B cell (primary cell): ENCODE measurements at regions not wholly inside any gene's neighbourhood (a gene's known extent, or its start where the extent isn't known, plus 50 kb on each side); places are given as distances from the start of the nearest gene placed in this dataset.

Source experiments
- ATAC-seq: fragments of 200-7000 bp; cut with Tn5 transposase; one replicate; pipeline ENCODE4 v1.10.0; 2021; ENCODE audit warnings: low read depth, mild to moderate bottlenecking, moderate number of reproducible peaks, moderate library complexity
- CTCF ChIA-PET: fragments of 350-600 bp; sonication (Branson Sonifier 250); formaldehyde crosslinking; loops from one replicate; lab custom pipeline; 2021; ENCODE audit warnings: antibody characterized with exemption, inconsistent platforms; lab: Charles Lee
- POLR2A ChIA-PET: fragments of 350-600 bp; sonication (Branson Sonifier 250); formaldehyde crosslinking; loops from one replicate; lab custom pipeline; 2021; ENCODE audit warnings: antibody characterized with exemption; lab: Charles Lee
- DNase-seq: peaks from one replicate; pipeline ENCODE4 v3.0.0; 2013
- H2AFZ ChIP-seq: 2 replicates; pipeline ENCODE4 v1.6.1; 2012; ENCODE audit warnings: mild to moderate bottlenecking, low read depth, low read length; ENCODE audit not compliant: insufficient read depth, poor library complexity, severe bottlenecking
- H3K27ac ChIP-seq, 2 donors: 1 replicate in 1 of 2; 2 replicates in 1 of 2; pipeline ENCODE4 v1.5.1; 2012 to 2013; ENCODE audit warnings: low read length in 2 of 2, mild to moderate bottlenecking in 2 of 2, moderate library complexity in 1 of 2
- H3K27me3 ChIP-seq, 4 experiments: fragments of 200-600 bp in 1 of 4; sonication (generic) in 1 of 4; replicated peaks in 1 of 4; 1 replicate in 2 of 4; 2 replicates in 2 of 4; pipeline versions ENCODE4 v1.6.1 to v1.7.0; 2013 to 2016; ENCODE audit warnings: low read length in 3 of 4, mild to moderate bottlenecking in 2 of 4, mixed read lengths in 1 of 4, moderate library complexity in 1 of 4; ENCODE audit not compliant: insufficient read depth in 4 of 4, control insufficient read depth in 3 of 4; ENCODE audit errors: control extremely low read depth in 1 of 4
- H3K36me3 ChIP-seq, 2 experiments: replicated peaks in 1 of 2; 1 replicate in 1 of 2; 2 replicates in 1 of 2; pipeline versions ENCODE4 v1.6.1 to v1.7.1; 2013; ENCODE audit warnings: low read length in 1 of 2; ENCODE audit not compliant: insufficient read depth in 2 of 2, control insufficient read depth in 1 of 2; ENCODE audit errors: control extremely low read depth in 1 of 2, extremely low read depth in 1 of 2
- H3K4me1 ChIP-seq, 2 donors: fragments of 200-600 bp in 1 of 2; sonication (generic) in 1 of 2; 1 replicate in 1 of 2; 2 replicates in 1 of 2; pipeline versions ENCODE4 v1.5.1 to v1.6.1; 2013 to 2017; ENCODE audit warnings: low read length in 2 of 2; ENCODE audit not compliant: control insufficient read depth in 2 of 2, insufficient read depth in 2 of 2
- H3K4me2 ChIP-seq: replicated peaks from 2 replicates; pipeline ENCODE3; 2012; ENCODE audit warnings: mild to moderate bottlenecking, low read depth, low read length; ENCODE audit not compliant: poor library complexity, severe bottlenecking
- H3K4me3 ChIP-seq, 5 experiments: fragments of 200-600 bp in 1 of 5; sonication (generic) in 1 of 5; 1 replicate in 3 of 5; 2 replicates in 2 of 5; pipeline versions ENCODE4 v1.5.1 to v1.7.0; 2011 to 2016; ENCODE audit warnings: low read length in 4 of 5, mild to moderate bottlenecking in 4 of 5, low read depth in 2 of 5, control low read depth in 1 of 5, moderate library complexity in 1 of 5; ENCODE audit not compliant: insufficient read depth in 1 of 5; ENCODE audit errors: control extremely low read depth in 1 of 5, extremely low read depth in 1 of 5
- H3K79me2 ChIP-seq: fragments of 200-600 bp; sonication (generic); one replicate; pipeline ENCODE4 v1.6.0; 2016; ENCODE audit warnings: low read length; ENCODE audit not compliant: control insufficient read depth, insufficient read depth
- H3K9ac ChIP-seq: fragments of 200-600 bp; sonication (generic); 2 replicates; pipeline ENCODE4 v1.6.1; 2017; ENCODE audit warnings: mild to moderate bottlenecking, low read length, moderate library complexity
- H3K9me3 ChIP-seq, 3 donors: one replicate each; pipeline versions ENCODE4 v1.6.1 to v1.7.1; 2013; ENCODE audit warnings: low read length in 2 of 3; ENCODE audit not compliant: control insufficient read depth in 2 of 3, insufficient read depth in 1 of 3; ENCODE audit errors: control extremely low read depth in 1 of 3
- H4K20me1 ChIP-seq: 2 replicates; pipeline ENCODE4 v1.6.0; 2012; ENCODE audit warnings: mild to moderate bottlenecking, low read length; ENCODE audit not compliant: insufficient read depth, control insufficient read depth, poor library complexity, severe bottlenecking
- H3K27ac Mint-ChIP-seq: one replicate; pipeline ENCODE4 v1.8.0; 2021; ENCODE audit warnings: mixed read lengths
- H3K27me3 Mint-ChIP-seq: one replicate; pipeline ENCODE4 v1.8.0; 2021; ENCODE audit warnings: mixed read lengths
- H3K4me1 Mint-ChIP-seq: one replicate; pipeline ENCODE4 v1.8.0; 2021; ENCODE audit warnings: mixed read lengths
- H3K4me3 Mint-ChIP-seq: one replicate; pipeline ENCODE4 v1.8.0; 2021; ENCODE audit warnings: mixed read lengths
- H3K9me3 Mint-ChIP-seq: one replicate; pipeline ENCODE4 v1.8.0; 2022; ENCODE audit warnings: mixed read lengths; ENCODE audit not compliant: insufficient read depth
- CTCF ChIP-seq: fragments of 200-600 bp; IDR thresholded peaks from one replicate; pipeline ENCODE4 v1.8.0; 2022; ENCODE audit warnings: antibody characterized with exemption, mild to moderate bottlenecking
- EZH2 ChIP-seq: IDR thresholded peaks from 2 replicates; pipeline ENCODE4 v1.6.1; 2012; ENCODE audit warnings: borderline replicate concordance, low read depth, mild to moderate bottlenecking, moderate library complexity, low read length; ENCODE audit not compliant: insufficient read depth, poor library complexity, severe bottlenecking
- WGBS: methylation state at CpG from one replicate; pipeline ENCODE4 v1.1.5; 2013; ENCODE audit warnings: missing lambda C conversion rate; ENCODE audit not compliant: insufficient coverage; 5-methylcytosine and 5-hydroxymethylcytosine counted together
- intact Hi-C: fragments of 100-400 bp; cut with micrococcal nuclease; formaldehyde crosslinking; loops from one replicate; pipeline ENCODE4 v1.10.0; 2022

DNA sequence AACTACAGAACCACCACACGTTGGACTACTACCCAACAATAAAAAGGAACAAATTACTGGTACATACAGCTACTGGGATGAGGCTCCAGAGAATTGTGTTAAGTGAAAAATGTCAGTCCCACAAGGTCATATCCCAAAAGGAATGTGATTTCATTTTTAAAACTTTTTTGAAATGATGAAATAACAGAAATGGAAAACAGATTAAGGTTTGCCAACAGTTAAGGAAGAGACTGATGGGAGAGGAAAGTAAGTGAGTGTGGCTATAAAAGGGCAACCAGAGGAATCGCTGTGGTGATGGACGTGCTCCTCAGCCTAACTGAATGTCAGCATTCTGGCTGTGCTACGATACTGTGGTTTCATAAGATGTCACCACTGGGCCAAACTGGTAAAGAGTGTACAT lies 512.8 kb downstream of the UQCRFS1 start:
- TF ChIP-seq EZH2 (no peak), CTCF (no peak)
- intact Hi-C loops: no loop called here
- H3K4me3 ChIP-seq: no peak overlapping the region
- no peaks in the 10 kb centered on the region for H3K9me3 Mint-ChIP-seq
- no peak overlapping the region for H3K4me3 Mint-ChIP-seq
- WGBS: 100% methylated on average over 1 of the region's 4 CpGs
- no peaks in the 10 kb centered on the region for H3K27me3 Mint-ChIP-seq
- no peaks in the 10 kb centered on the region for H4K20me1 ChIP-seq
- no peaks in the 10 kb centered on the region for H3K4me1 Mint-ChIP-seq
- DNase-seq (no peak), ATAC-seq (no peak)
- no peak overlapping the region for H2AFZ ChIP-seq
- H3K4me1 ChIP-seq: no peaks in the 10 kb centered on the region
- ChIA-PET POLR2A (no interaction called here), CTCF (no interaction called here)
- no peak overlapping the region for H3K9ac ChIP-seq
- H3K27me3 ChIP-seq: no peaks in the 10 kb centered on the region
- H3K9me3 ChIP-seq: no peaks in the 10 kb centered on the region
- no peak overlapping the region for H3K27ac ChIP-seq
- no peak overlapping the region for H3K27ac Mint-ChIP-seq
- H3K79me2 ChIP-seq: no peaks in the 10 kb centered on the region
- H3K4me2 ChIP-seq: no peak overlapping the region
- no peaks in the 10 kb centered on the region for H3K36me3 ChIP-seq

DNA sequence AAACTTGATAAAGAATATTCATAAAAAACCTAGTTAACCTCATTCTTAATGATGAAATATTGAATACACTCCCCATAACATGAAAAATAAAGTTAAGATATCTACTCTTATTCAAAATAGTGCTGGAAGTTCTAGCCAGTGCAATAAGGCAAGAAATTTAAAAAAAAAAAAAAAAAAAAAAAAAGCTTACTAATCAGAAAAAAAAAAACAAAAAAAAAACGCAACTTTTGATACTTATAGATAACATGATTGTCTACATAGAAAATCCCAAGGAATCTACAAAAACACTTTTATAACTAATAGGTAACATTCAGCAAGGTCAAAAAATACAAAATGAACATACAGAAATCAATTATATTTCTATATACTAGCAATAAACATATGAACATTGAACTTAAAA lies 515.6 kb downstream of the UQCRFS1 start:
- H2AFZ ChIP-seq: no peak overlapping the region
- no peak for TF ChIP-seq CTCF
- TF ChIP-seq EZH2: no peak
- WGBS: no CpG with 5 or more reads among the region's 1 CpG
- H3K9me3 ChIP-seq: no peaks in the 10 kb centered on the region
- Mint-ChIP-seq H3K4me3 (no peak overlapping the region), H3K4me1 (no peaks in the 10 kb centered on the region), H3K27ac (no peak overlapping the region), H3K9me3 (no peaks in the 10 kb centered on the region), H3K27me3 (no peaks in the 10 kb centered on the region)
- no peaks in the 10 kb centered on the region for H3K36me3 ChIP-seq
- H3K27ac ChIP-seq: no peak overlapping the region
- H4K20me1 ChIP-seq: no peaks in the 10 kb centered on the region
- H3K79me2 ChIP-seq: no peaks in the 10 kb centered on the region
- ChIA-PET POLR2A (no interaction called here), CTCF (interaction anchor here (0.6 kb wide), 1 partner anchor 12 kb away, joined by 3 read pairs; no protein-coding TSS in a partner anchor)
- H3K4me3 ChIP-seq: no peak overlapping the region
- intact Hi-C loops: no loop called here
- H3K4me2 ChIP-seq: no peak overlapping the region
- no peaks in the 10 kb centered on the region for H3K27me3 ChIP-seq
- no peak overlapping the region for H3K9ac ChIP-seq
- DNase-seq: no peak
- no peak for ATAC-seq
- no peaks in the 10 kb centered on the region for H3K4me1 ChIP-seq
